IMR-90 (cell line): ENCODE measurements at regions not wholly inside any gene's neighbourhood (a gene's known extent, or its start where the extent isn't known, plus 50 kb on each side); places are given as distances from the start of the nearest gene placed in this dataset.

ENCODE experiments used
- ATAC-seq: fragments of 200-7000 bp; cut with Tn5 transposase; 2 replicates; pipeline ENCODE4 v1.9.1; 2020; ENCODE audit warnings: low read depth, mild to moderate bottlenecking, moderate library complexity
- BruUV-seq: library from RNA; stranded (reverse); fragments of 400-500 nt; replicated peaks from 2 replicates; lab custom pipeline; 2021; lab: Mats Ljungman, UMichigan
- CTCF ChIA-PET: fragments of 300-600 bp; formaldehyde crosslinking; extraction: SDS; loops from one replicate; lab custom pipeline; 2021; ENCODE audit warnings: antibody characterized with exemption; lab: Yijun Ruan, JAX
- POLR2A ChIA-PET: fragments of 300-600 bp; sonication (Branson Sonifier 250); formaldehyde crosslinking; loops from one replicate; lab custom pipeline; 2022; ENCODE audit warnings: antibody characterized with exemption; ENCODE audit not compliant: unreplicated experiment; lab: Charles Lee
- DNase-seq: peaks from one replicate; pipeline ENCODE4 v3.0.0; 2013
- H2AFZ ChIP-seq: replicated peaks from 2 replicates; pipeline ENCODE3; 2013; ENCODE audit warnings: low read length, mild to moderate bottlenecking; ENCODE audit not compliant: poor library complexity
- H2AK5ac ChIP-seq: 2 replicates; pipeline ENCODE4 v1.6.1; 2013; ENCODE audit warnings: low read depth, low read length, inconsistent platforms
- H2AK9ac ChIP-seq: replicated peaks from 2 replicates; pipeline ENCODE3; 2013; ENCODE audit warnings: mild to moderate bottlenecking, low read depth, low read length, moderate library complexity; ENCODE audit not compliant: poor library complexity
- H2BK120ac ChIP-seq: 2 replicates; pipeline ENCODE4 v1.6.1; 2013; ENCODE audit warnings: low read depth, low read length, inconsistent platforms
- H2BK15ac ChIP-seq: 3 replicates; pipeline ENCODE4 v1.6.1; 2013; ENCODE audit warnings: low read depth, low read length, inconsistent platforms
- H2BK20ac ChIP-seq: 2 replicates; pipeline ENCODE4 v1.6.1; 2013; ENCODE audit warnings: low read depth, mild to moderate bottlenecking, inconsistent platforms, low read length, moderate library complexity
- H2BK5ac ChIP-seq: 2 replicates; pipeline ENCODE4 v1.6.1; 2013; ENCODE audit warnings: mild to moderate bottlenecking, low read depth, low read length, inconsistent platforms; ENCODE audit not compliant: poor library complexity, severe bottlenecking
- H3K14ac ChIP-seq: replicated peaks from 2 replicates; pipeline ENCODE4 v1.6.1; 2013; ENCODE audit warnings: low read depth, low read length, inconsistent platforms
- H3K18ac ChIP-seq: 2 replicates; pipeline ENCODE4 v1.6.1; 2013; ENCODE audit warnings: low read depth, low read length, control low read depth
- H3K23ac ChIP-seq: 2 replicates; pipeline ENCODE4 v1.6.1; 2013; ENCODE audit warnings: low read depth, low read length, inconsistent platforms
- H3K27ac ChIP-seq: 2 replicates; pipeline ENCODE4 v1.5.1; 2013; ENCODE audit warnings: mild to moderate bottlenecking, control low read depth, low read length; ENCODE audit not compliant: insufficient read depth
- H3K27me3 ChIP-seq: 2 replicates; pipeline ENCODE4 v1.6.1; 2013; ENCODE audit warnings: low read length; ENCODE audit not compliant: control insufficient read depth, insufficient read depth
- H3K36me3 ChIP-seq: 2 replicates; pipeline ENCODE4 v1.6.1; 2013; ENCODE audit warnings: low read length, mixed read lengths; ENCODE audit not compliant: control insufficient read depth, insufficient read depth
- H3K4ac ChIP-seq: 2 replicates; pipeline ENCODE4 v1.6.1; 2013; ENCODE audit warnings: low read depth, low read length, inconsistent platforms
- H3K4me1 ChIP-seq: 2 replicates; pipeline ENCODE4 v1.6.1; 2013; ENCODE audit warnings: low read length, mixed read lengths; ENCODE audit not compliant: control insufficient read depth, insufficient read depth
- H3K4me2 ChIP-seq: 2 replicates; pipeline ENCODE4 v1.6.1; 2013; ENCODE audit warnings: low read depth, mild to moderate bottlenecking, control low read depth, low read length, moderate library complexity
- H3K4me3 ChIP-seq: 2 replicates; pipeline ENCODE4 v1.5.1; 2013; ENCODE audit warnings: low read depth, mild to moderate bottlenecking, control low read depth, low read length, moderate library complexity; ENCODE audit not compliant: insufficient read depth
- H3K56ac ChIP-seq: 2 replicates; pipeline ENCODE4 v1.6.1; 2013; ENCODE audit warnings: low read length, inconsistent platforms; ENCODE audit not compliant: insufficient read depth; ENCODE audit errors: extremely low read depth
- H3K79me1 ChIP-seq, 2 experiments: 2 replicates each; pipeline ENCODE4 v1.6.1; 2013; ENCODE audit warnings: low read length in 2 of 2, inconsistent platforms in 1 of 2, low read depth in 1 of 2
- H3K9ac ChIP-seq: 2 replicates; pipeline ENCODE4 v1.6.1; 2013; ENCODE audit warnings: low read depth, low read length, control low read depth
- H3K9me1 ChIP-seq: 2 replicates; pipeline ENCODE4 v1.6.1; 2013; ENCODE audit warnings: low read length, inconsistent platforms; ENCODE audit not compliant: insufficient read depth
- H3K9me3 ChIP-seq: 2 replicates; pipeline ENCODE4 v1.6.1; 2013; ENCODE audit warnings: low read length; ENCODE audit not compliant: control insufficient read depth, insufficient read depth
- H4K20me1 ChIP-seq: 2 replicates; pipeline ENCODE4 v1.6.1; 2013; ENCODE audit warnings: low read length, inconsistent platforms; ENCODE audit not compliant: insufficient read depth
- H4K5ac ChIP-seq: 2 replicates; pipeline ENCODE4 v1.6.1; 2013; ENCODE audit warnings: mild to moderate bottlenecking, low read depth, low read length, control low read depth
- H4K8ac ChIP-seq, 2 experiments: 2 replicates each; pipeline ENCODE4 v1.6.1; 2013; ENCODE audit warnings: low read depth in 2 of 2, low read length in 2 of 2, control low read depth in 1 of 2, inconsistent platforms in 1 of 2
- H4K91ac ChIP-seq: 2 replicates; pipeline ENCODE4 v1.6.1; 2013; ENCODE audit warnings: low read depth, low read length, inconsistent platforms; ENCODE audit not compliant: insufficient read depth
- CEBPB ChIP-seq: IDR thresholded peaks from 2 replicates; pipeline ENCODE4 v1.6.1; 2012; ENCODE audit warnings: low read depth, low read length, improper control_type of control experiment
- CHD1 ChIP-seq: IDR thresholded peaks from 2 replicates; pipeline ENCODE4 v1.6.1; 2012; ENCODE audit warnings: low read depth, low read length, improper control_type of control experiment
- FOS ChIP-seq: fragments of 150-350 bp; IDR thresholded peaks from 2 replicates; pipeline ENCODE4 v1.6.1; 2016; ENCODE audit warnings: low read depth, low read length
- MAFK ChIP-seq: IDR thresholded peaks from 2 replicates; pipeline ENCODE4 v1.6.1; 2012; ENCODE audit warnings: low read depth, low read length, improper control_type of control experiment
- NFE2L2 ChIP-seq: fragments of 150-350 bp; IDR thresholded peaks from 2 replicates; pipeline ENCODE4 v1.6.1; 2016; ENCODE audit warnings: low read depth, mild to moderate bottlenecking, low read length
- POLR2A ChIP-seq: IDR thresholded peaks from 2 replicates; pipeline ENCODE4 v1.6.1; 2012; ENCODE audit warnings: mild to moderate bottlenecking, low read depth, low read length
- WGBS, 2 experiments: methylation state at CpG; one replicate each; pipeline versions ENCODE4 v1.1.5 to v1.1.7; 2013; ENCODE audit warnings: missing lambda C conversion rate in 2 of 2; ENCODE audit not compliant: insufficient read length in 1 of 2; ENCODE audit errors: extremely low coverage in 2 of 2; 5-methylcytosine and 5-hydroxymethylcytosine counted together
- dilution Hi-C: fragments of 300-500 bp; cut with HindIII; formaldehyde crosslinking; loops from one replicate; pipeline ENCODE4 v1.14.3; 2018; ENCODE audit warnings: low sequenced_read_pairs; ENCODE audit not compliant: unreplicated experiment
- in situ Hi-C: fragments of 300-500 bp; cut with MboI; formaldehyde crosslinking; loops from 3 replicates; pipeline ENCODE4 v1.14.3; 2019; ENCODE audit warnings: low sequenced_read_pairs, inconsistent platforms, mixed read lengths
- intact Hi-C: fragments of 100-400 bp; cut with micrococcal nuclease; formaldehyde crosslinking; loops from 2 replicates; pipeline ENCODE4 v1.10.0; 2022
- TF ChIP-seq, protein P1 (sequence below): fragments of 150-350 bp; IDR thresholded peaks from 2 replicates; pipeline ENCODE4 v1.6.1; 2016; ENCODE audit warnings: low read depth, mild to moderate bottlenecking, low read length, moderate library complexity, borderline replicate concordance

DNA sequence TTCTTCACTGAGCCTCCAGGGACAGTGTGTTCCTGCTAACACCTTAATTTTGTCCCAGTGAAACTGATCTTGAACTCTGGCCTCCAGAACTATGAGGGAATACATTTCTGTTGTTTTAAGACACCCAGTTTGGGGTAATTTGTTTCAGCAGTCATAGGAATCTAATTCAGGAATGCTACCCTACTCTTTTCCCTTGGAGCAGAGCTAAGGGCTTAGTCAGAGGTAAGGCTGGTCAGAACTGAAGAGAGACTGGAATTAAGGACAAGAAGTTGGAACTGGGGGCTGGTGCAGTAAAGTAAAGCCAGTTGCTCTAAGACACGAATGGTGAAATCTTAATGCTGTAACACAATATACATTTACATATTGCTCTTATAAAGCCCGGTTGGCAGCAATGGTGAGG is 809.7 kb downstream of the MAFB start:
- ChIA-PET POLR2A (no interaction called here), CTCF (no interaction called here)
- Histone ChIP-seq H2AK5ac (no peak overlapping the region), H3K4me2 (no peak overlapping the region), H2AFZ (no peak overlapping the region), H3K36me3 (no peaks in the 10 kb centered on the region), H3K18ac (no peak overlapping the region), H2AK9ac (no peak overlapping the region), H3K27me3 (0 out of 2 replicates have a peak, but pooled peaks cover 3% of the 10 kb centered on the region), H3K56ac (no peak overlapping the region), H3K9ac (no peak overlapping the region), H3K14ac (no peak overlapping the region), H2BK20ac (no peak overlapping the region), H3K9me3 (no peaks in the 10 kb centered on the region), H4K8ac (no peak overlapping the region), H4K20me1 (no peaks in the 10 kb centered on the region), H3K4me1 (no peaks in the 10 kb centered on the region), H4K91ac (no peak overlapping the region), H3K27ac (no peak overlapping the region), H2BK120ac (no peak overlapping the region), H4K5ac (no peak overlapping the region), H2BK15ac (no peak overlapping the region), H3K9me1 (no peaks in the 10 kb centered on the region), H2BK5ac (no peak overlapping the region), H3K4ac (no peak overlapping the region), H3K4me3 (no peak overlapping the region), H3K23ac (no peak overlapping the region), H3K79me1 (no peaks in the 10 kb centered on the region)
- dilution Hi-C loops (no loop called here), in situ Hi-C loops (loop anchor here (25.0 kb wide), 1 partner anchor 808 kb away; the partner anchor contains the start of gene MAFB), intact Hi-C loops (no loop called here)
- TF ChIP-seq FOS (no peak), NFE2L2 (no peak), MAFK (no peak), POLR2A (no peak), CHD1 (no peak), CEBPB (no peak)
- TF ChIP-seq, protein P1, sequence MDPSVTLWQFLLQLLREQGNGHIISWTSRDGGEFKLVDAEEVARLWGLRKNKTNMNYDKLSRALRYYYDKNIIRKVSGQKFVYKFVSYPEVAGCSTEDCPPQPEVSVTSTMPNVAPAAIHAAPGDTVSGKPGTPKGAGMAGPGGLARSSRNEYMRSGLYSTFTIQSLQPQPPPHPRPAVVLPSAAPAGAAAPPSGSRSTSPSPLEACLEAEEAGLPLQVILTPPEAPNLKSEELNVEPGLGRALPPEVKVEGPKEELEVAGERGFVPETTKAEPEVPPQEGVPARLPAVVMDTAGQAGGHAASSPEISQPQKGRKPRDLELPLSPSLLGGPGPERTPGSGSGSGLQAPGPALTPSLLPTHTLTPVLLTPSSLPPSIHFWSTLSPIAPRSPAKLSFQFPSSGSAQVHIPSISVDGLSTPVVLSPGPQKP: no peak
- DNase-seq: no peak
- no CpG with 5 or more reads among the region's 2 CpGs for WGBS, 2 experiments
- no peak; the same call in 1 of the 2 replicates for ATAC-seq
- no TSS peak for BruUV-seq
